SK-N-SH (cell line): ENCODE measurements at regions not wholly inside any gene's neighbourhood (a gene's known extent, or its start where the extent isn't known, plus 50 kb on each side); places are given as distances from the start of the nearest gene placed in this dataset.

Experiments used
- FOSL2 ChIP-seq: IDR thresholded peaks from 2 replicates; pipeline ENCODE4 v1.4.0; 2012; ENCODE audit warnings: low read depth, mild to moderate bottlenecking, moderate library complexity, borderline replicate concordance
- MEF2A ChIP-seq: IDR thresholded peaks from 2 replicates; pipeline ENCODE4 v1.4.0; 2012; ENCODE audit warnings: low read depth, borderline replicate concordance
- POLR2AphosphoS5 ChIP-seq: IDR thresholded peaks from 2 replicates; pipeline ENCODE4 v1.6.1; 2012; ENCODE audit warnings: low read depth, low read length
- RAD21 ChIP-seq: IDR thresholded peaks from 2 replicates; pipeline ENCODE4 v1.6.1; 2012; ENCODE audit warnings: mild to moderate bottlenecking, low read length
- TAF1 ChIP-seq: IDR thresholded peaks from 2 replicates; pipeline ENCODE4 v1.6.1; 2012; ENCODE audit warnings: low read depth, mild to moderate bottlenecking, low read length, moderate library complexity, borderline replicate concordance
- TEAD4 ChIP-seq: IDR thresholded peaks from 2 replicates; pipeline ENCODE4 v1.4.0; 2012; ENCODE audit warnings: mild to moderate bottlenecking, borderline replicate concordance; ENCODE audit not compliant: insufficient read depth
- YY1 ChIP-seq: IDR thresholded peaks from 2 replicates; pipeline ENCODE4 v1.4.0; 2012; ENCODE audit warnings: low read depth, mild to moderate bottlenecking
- TF ChIP-seq, protein P1 (sequence below): IDR thresholded peaks from 2 replicates; pipeline ENCODE4 v1.4.0; 2012; ENCODE audit warnings: low read depth
- TF ChIP-seq, protein P2 (sequence below): fragments of 200-600 bp; sonication (generic); IDR thresholded peaks from 2 replicates; pipeline ENCODE4 v1.6.1; 2017; ENCODE audit warnings: antibody characterized with exemption, mild to moderate bottlenecking, moderate library complexity
- TF ChIP-seq, protein P3 (sequence below): fragments of 150-350 bp; IDR thresholded peaks from 2 replicates; pipeline ENCODE4 v1.6.1; 2017; ENCODE audit warnings: antibody characterized with exemption, low read length, low read depth, borderline replicate concordance

DNA sequence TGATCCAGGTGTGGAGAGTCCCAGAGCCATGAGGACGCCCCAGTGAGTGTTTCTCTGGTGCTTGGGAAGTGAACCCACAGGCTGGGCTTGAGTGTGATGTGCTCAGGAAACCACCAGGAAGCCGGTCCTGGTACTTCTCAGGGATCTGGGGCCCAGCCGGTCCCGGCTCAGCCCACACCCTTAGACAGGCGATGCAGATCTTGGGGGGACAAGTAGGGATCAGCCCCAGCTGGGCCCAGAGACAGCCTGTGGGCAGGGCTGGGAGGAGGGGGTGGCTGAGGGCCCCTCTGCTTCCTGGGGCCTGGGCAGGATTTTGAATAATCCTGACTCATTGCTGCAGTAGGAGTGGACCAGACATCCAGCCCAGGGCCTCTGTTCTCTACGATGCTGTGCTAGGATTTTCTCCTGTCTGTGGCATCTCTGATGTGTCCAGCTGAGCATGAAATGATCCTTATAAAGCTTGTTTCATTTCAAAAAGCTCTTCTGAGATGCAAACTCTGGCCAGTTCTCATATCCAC, 698.0 kb downstream of the PTPRU start:
- TF ChIP-seq POLR2AphosphoS5 (no peak), FOSL2 (no peak), RAD21 (no peak), TAF1 (no peak), TEAD4 (no peak), MEF2A (no peak), YY1 (no peak)
- TF ChIP-seq, protein P1, sequence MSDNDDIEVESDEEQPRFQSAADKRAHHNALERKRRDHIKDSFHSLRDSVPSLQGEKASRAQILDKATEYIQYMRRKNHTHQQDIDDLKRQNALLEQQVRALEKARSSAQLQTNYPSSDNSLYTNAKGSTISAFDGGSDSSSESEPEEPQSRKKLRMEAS = no peak
- TF ChIP-seq, protein P2, sequence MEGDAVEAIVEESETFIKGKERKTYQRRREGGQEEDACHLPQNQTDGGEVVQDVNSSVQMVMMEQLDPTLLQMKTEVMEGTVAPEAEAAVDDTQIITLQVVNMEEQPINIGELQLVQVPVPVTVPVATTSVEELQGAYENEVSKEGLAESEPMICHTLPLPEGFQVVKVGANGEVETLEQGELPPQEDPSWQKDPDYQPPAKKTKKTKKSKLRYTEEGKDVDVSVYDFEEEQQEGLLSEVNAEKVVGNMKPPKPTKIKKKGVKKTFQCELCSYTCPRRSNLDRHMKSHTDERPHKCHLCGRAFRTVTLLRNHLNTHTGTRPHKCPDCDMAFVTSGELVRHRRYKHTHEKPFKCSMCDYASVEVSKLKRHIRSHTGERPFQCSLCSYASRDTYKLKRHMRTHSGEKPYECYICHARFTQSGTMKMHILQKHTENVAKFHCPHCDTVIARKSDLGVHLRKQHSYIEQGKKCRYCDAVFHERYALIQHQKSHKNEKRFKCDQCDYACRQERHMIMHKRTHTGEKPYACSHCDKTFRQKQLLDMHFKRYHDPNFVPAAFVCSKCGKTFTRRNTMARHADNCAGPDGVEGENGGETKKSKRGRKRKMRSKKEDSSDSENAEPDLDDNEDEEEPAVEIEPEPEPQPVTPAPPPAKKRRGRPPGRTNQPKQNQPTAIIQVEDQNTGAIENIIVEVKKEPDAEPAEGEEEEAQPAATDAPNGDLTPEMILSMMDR = no peak
- TF ChIP-seq, protein P3, sequence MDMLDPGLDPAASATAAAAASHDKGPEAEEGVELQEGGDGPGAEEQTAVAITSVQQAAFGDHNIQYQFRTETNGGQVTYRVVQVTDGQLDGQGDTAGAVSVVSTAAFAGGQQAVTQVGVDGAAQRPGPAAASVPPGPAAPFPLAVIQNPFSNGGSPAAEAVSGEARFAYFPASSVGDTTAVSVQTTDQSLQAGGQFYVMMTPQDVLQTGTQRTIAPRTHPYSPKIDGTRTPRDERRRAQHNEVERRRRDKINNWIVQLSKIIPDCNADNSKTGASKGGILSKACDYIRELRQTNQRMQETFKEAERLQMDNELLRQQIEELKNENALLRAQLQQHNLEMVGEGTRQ = no peak
